Heart left ventricle (tissue), 13 donors: ENCODE measurements at regions not wholly inside any gene's neighbourhood (a gene's known extent, or its start where the extent isn't known, plus 50 kb on each side); places are given as distances from the start of the nearest gene placed in this dataset.

ENCODE experiments used
- CTCF ChIP-seq, 12 donors: fragments of 200-600 bp; sonication (generic) in 4 of 12; IDR thresholded peaks; one replicate each; pipeline versions ENCODE4 v1.5.0 to v1.8.0; 2018 to 2022; ENCODE audit warnings: antibody characterized with exemption in 12 of 12, mild to moderate bottlenecking in 5 of 12
- POLR2A ChIP-seq, 2 donors: fragments of 450-650 bp; IDR thresholded peaks; one replicate each; pipeline ENCODE4 v1.6.1; 2017; ENCODE audit warnings: antibody characterized with exemption in 2 of 2, mild to moderate bottlenecking in 2 of 2, moderate library complexity in 2 of 2
- donor health status: ischemic (EF 13 %, LVEDD 7.1; RV severe dilation, severe dysfunction).
- donor health status: DM: no; HTN: yes; CAD: no.
- donor health status: DM: no; HTN: no; CAD: no.
- donor health status: ischemic (EF 25% LVEDD 6.9; RV normal size, moderate dysfunction).
- donor health status: ischemic (EF 25% LVEDD 5.7; RV mildly dilated, moderate dysfunction).
- donor health status: ischemic (EF 35%, LVEDD 5.7; RV mildly dilated, moderate dysfunction).
- donor health status: nonischemic (EF 11% LVEDD 7.7; RV severe dilation, severe dysfunction).
- donor health status: DM: yes; HTN: yes; CAD: no.
- donor health status: PGD.
- donor health status: ischemic (EF 29% LVEDD 5.4; RV normal size, mild dysfunction).
- donor health status: nonischemic (EF 23%, LVEDD 6.1; RV moderate dilation, normal function).

- TF ChIP-seq CTCF (IDR thresholded peaks at IDR 0.05) (no peak), POLR2A (IDR thresholded peaks at IDR 0.05) (no peak)
Observed at GRCh38 chr22:22796724-22797123, 90.9 kb upstream of the IGLL5 start.
